ENCODE measurements at regions not wholly inside any gene's neighbourhood (a gene's known extent, or its start where the extent isn't known, plus 50 kb on each side); places are given as distances from the start of the nearest gene placed in this dataset.

- TF ChIP-seq CTCF (IDR thresholded peaks at IDR 0.05; ENCODE audit: unreplicated experiment in 3 of 3) = no peak
- Mint-ChIP-seq H3K36me3 (ENCODE audit: low read depth) (no peaks in the 10 kb centered on the region), H3K4me3 (no peak overlapping the region), H3K4me1 (peaks cover 13% of the 10 kb centered on the region), H3K9me3 (peaks cover 4% of the 10 kb centered on the region), H3K27ac (no peak overlapping the region), H3K27me3 (ENCODE audit: low read depth) (no peaks in the 10 kb centered on the region)
Observed at GRCh38 chr12:107533218-107533617, 152.4 kb upstream of the PWP1 start.

- H3K27me3 Mint-ChIP-seq (ENCODE audit: low read depth) = no peaks in the 10 kb centered on the region
- no peaks in the 10 kb centered on the region for H3K36me3 Mint-ChIP-seq (ENCODE audit: low read depth)
- TF ChIP-seq CTCF (IDR thresholded peaks at IDR 0.05; ENCODE audit: unreplicated experiment in 3 of 3) = no peak
- H3K4me1 Mint-ChIP-seq = peaks cover 22% of the 10 kb centered on the region
- no peak overlapping the region for H3K4me3 Mint-ChIP-seq
- H3K27ac Mint-ChIP-seq = no peak overlapping the region
- H3K9me3 Mint-ChIP-seq = peaks cover 4% of the 10 kb centered on the region
Observed at GRCh38 chr12:107536613-107537012, 149.0 kb upstream of the PWP1 start.

- Mint-ChIP-seq H3K4me1 (peaks cover 22% of the 10 kb centered on the region), H3K27ac (no peak overlapping the region), H3K4me3 (no peak overlapping the region), H3K9me3 (peaks cover 2% of the 10 kb centered on the region), H3K27me3 (ENCODE audit: low read depth) (no peaks in the 10 kb centered on the region), H3K36me3 (ENCODE audit: low read depth) (no peaks in the 10 kb centered on the region)
- no peak for TF ChIP-seq CTCF (IDR thresholded peaks at IDR 0.05; ENCODE audit: unreplicated experiment in 3 of 3)
Observed at GRCh38 chr12:107537464-107538119, 148.0 kb upstream of the PWP1 start.

- Mint-ChIP-seq H3K9me3 (no peaks in the 10 kb centered on the region), H3K27me3 (ENCODE audit: low read depth) (no peaks in the 10 kb centered on the region), H3K27ac (peak overlapping the region in 1 of 3 experiments; percentile 69), H3K4me3 (no peak overlapping the region), H3K36me3 (ENCODE audit: low read depth) (no peaks in the 10 kb centered on the region), H3K4me1 (peaks cover 22% of the 10 kb centered on the region)
- no peak for TF ChIP-seq CTCF (IDR thresholded peaks at IDR 0.05; ENCODE audit: unreplicated experiment in 3 of 3)
Observed at GRCh38 chr12:107539196-107539939, 146.2 kb upstream of the PWP1 start.

GRCh38 chr12:107541001-107541705 is 144.4 kb upstream of the PWP1 start:
- Mint-ChIP-seq H3K27me3 (ENCODE audit: low read depth) (peaks cover 5% of the 10 kb centered on the region), H3K9me3 (no peaks in the 10 kb centered on the region), H3K27ac (peak overlapping the region in 1 of 3 experiments; percentile 81), H3K4me1 (peaks cover 34% of the 10 kb centered on the region), H3K4me3 (no peak overlapping the region), H3K36me3 (ENCODE audit: low read depth) (no peaks in the 10 kb centered on the region)
- no peak for TF ChIP-seq CTCF (IDR thresholded peaks at IDR 0.05; ENCODE audit: unreplicated experiment in 3 of 3)
